GM20431 (cell line): ENCODE measurements at regions not wholly inside any gene's neighbourhood (a gene's known extent, or its start where the extent isn't known, plus 50 kb on each side); places are given as distances from the start of the nearest gene placed in this dataset.

Source experiments
- in situ Hi-C: fragments of 300-500 bp; cut with MseI, MboI; formaldehyde crosslinking; loops from one replicate; pipeline ENCODE4 v1.15.0; 2020; ENCODE audit warnings: low sequenced_read_pairs; ENCODE audit not compliant: unreplicated experiment

DNA sequence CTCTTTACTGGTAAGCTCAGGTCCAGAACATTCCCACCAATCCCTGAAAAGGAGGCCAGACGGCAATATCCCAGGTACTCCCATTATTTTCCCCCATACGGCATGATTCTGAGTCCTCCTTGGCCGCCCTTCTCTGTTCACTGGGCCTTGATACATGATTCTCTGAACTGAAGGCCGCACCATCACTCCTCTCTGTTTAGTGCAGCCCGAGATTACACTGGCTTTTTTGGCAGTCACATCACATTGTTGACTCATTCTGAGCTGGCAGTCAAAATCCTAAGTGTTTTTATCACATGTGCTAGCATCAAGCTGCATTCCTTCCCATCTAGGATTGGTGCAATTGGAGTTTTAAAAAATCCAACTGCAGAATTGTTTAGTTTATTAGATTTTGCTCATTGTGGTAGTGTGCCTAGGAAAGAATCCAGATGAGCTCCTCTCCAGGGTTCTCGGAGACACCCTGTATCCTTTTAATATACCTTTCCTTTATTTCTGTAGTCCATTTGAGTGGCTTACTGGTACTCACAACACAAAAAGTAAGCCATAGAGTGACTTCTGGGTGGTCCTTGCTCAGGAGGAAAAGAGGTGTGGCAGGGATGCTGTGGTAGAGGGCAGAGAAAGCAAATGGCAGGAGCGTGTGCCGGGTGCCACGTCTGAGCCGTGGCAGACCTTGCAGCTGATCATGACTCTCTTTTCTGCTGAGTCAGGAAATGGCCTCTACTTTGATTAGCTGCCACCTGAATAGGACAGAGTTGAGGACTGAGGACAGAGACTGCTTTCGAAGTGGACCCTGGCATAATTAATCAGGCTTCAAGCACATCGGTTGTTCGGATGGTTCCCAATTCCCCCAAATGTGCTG is 121.1 kb upstream of the IL12B start:
- in situ Hi-C loops = no loop called here

GRCh38 chr5:159452480-159453167 is 122.3 kb upstream of the IL12B start:
- in situ Hi-C loops = no loop called here

GRCh38 chr5:159453209-159453608 is 122.9 kb upstream of the IL12B start:
- in situ Hi-C loops = no loop called here

DNA sequence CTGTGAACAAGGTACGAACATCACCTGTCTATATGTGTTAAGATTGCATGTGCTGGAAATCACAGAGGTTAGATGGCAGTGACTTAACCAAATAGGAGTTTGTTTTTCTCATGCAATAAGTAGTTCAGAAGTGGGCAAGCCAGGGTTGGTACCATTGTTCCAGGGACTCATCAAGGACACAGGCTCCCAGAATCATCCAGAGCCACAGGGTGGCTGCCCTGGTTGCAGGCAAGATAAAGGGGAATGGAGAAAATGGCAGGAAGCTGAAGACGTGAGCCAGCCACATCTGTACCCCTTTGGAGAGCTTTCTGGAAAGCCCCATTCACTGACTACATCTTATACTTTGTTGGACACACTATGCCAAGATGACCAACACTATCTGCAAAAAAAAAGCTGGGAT is 126.0 kb upstream of the IL12B start:
- in situ Hi-C loops = no loop called here

- in situ Hi-C loops = no loop called here
Measured at GRCh38 chr5:159456722-159457465, 126.6 kb upstream of the IL12B start.

GRCh38 chr5:159458217-159458711 is 128.0 kb upstream of the IL12B start:
- in situ Hi-C loops = no loop called here

DNA sequence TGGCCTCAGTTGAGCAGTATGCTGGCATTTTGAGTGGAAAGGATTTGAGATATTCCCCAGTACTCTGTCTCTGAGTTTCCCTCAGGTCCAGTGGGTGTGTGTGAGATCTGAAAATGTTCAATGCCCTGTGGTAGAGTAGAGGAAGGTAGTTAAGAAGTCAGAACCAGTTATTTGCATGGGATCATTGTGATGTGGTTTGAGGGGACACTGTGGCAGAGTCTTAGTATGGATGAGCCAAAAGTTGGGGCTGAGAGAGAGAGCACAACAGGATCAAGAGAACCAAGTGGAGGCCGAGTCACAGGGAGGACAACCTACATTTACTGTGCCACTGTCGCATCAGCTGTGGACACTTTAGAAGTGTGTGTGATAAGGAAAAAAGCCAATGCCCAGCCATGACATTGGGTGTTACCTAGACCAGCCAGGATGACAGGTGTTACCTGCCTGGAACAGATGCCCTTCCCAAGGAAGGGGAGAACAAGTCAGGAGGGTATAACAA is 128.9 kb upstream of the IL12B start:
- in situ Hi-C loops = no loop called here

DNA sequence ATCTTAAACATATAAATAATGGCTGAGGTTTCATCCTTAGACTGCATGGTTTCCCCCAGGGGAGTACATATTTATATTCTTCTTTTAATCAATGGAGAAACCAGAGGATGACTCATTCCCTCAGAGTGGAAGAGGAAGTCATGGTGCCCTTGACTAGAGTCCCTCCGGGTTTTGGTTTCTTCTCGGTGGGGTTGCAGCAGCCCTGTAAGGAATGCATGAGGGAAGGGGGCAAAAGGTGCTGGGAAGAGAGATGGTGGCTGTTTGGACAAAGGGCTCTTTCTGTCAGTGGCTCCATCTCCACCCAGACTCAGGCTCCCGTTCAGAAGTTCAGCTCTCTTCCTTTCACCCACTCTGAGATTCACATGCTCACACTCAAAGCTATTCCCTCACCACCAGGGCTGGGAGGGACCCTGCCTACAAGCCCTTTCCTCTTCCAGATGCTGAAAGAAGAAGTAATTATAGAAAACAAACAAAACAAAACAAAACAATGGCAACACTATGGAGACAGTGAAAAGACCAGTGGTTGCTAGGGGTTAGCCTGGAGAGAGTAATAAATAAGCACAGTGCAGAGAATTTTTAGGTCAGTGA is 129.8 kb upstream of the IL12B start:
- in situ Hi-C loops = no loop called here

GRCh38 chr5:159463590-159464321 is 133.5 kb upstream of the IL12B start:
- in situ Hi-C loops = no loop called here

- in situ Hi-C loops = no loop called here
Measured at GRCh38 chr5:159465604-159466003, 135.3 kb upstream of the IL12B start.

DNA sequence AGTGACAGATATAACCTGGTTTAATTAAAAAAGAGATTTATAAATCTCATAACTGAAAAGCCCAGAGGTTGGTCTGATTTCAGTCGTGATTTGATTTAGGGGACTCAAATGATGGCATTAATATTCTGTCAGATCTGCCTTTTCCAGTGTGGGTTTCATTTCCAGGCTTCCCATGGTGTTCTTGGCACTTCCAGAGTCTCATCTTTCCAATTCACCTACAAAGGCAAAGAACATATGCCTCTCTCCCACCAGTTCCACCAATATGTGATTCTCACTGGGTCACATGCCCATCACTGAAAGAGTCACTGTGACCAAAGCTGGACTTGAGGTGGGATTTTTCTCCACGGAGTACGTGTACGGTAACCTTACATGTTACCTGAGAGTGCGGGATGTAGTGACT is 137.4 kb upstream of the IL12B start:
- in situ Hi-C loops = no loop called here

DNA sequence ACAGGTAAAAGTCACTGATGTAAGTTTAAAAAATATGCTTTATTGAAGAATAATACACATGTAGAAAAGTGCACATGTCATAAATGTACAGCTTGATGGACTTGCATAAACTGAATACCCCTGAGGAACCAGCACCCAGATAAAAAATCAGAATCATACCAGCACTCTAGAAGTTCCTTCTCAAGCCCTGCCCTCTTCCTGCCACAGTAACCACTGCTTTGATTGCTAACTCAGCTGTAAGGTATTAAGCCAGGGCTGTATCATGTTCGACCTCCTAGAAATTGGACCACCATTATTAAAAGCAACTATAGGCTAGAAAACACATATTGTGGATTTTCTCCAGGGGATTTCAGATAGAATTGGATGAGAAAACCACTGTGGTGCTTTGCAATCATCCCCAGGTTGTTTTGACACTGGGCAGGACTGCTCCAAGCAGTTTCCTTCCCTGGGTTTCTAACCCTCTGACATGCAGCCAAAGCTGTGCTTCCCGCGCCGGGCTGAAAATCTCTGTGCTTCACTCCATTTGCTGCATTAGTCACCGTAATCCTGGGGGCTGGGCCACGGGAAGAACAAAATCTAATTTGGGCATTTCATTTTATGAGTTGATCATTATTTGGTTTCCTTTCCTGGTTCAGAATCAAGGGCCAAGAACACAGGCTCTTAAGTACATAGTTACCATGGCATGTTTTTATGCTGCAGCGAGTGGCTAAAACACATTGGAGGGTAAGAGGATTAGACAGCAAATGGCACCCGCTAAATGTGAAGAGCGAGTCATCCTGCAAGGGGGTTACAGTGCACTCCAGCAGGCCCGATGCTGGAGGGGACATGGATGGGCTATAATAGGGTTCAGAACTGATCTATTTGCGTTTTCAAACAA is 139.4 kb upstream of the IL12B start:
- in situ Hi-C loops = no loop called here

DNA sequence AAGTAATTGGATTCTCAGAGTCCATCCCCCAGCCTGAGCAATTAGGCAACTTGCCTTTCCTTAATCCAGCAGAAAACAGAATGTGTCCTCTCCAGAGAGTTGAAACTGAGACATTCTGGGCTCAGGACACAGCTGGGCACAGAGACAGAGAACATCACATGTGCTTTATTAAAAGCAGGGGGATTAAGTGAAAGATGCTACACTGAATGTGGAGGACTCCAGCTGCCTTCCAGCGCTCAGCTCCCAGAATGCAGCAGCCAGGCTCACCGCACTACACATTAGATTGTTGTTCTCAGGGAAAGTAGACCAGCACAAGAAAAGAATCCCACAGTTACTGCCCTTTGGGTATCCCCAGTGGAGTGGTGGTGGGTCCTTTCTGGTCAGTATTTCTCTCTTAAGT is 141.6 kb upstream of the IL12B start:
- in situ Hi-C loops = no loop called here

GRCh38 chr5:159475026-159475425 is 144.7 kb upstream of the IL12B start:
- in situ Hi-C loops = no loop called here

- in situ Hi-C loops = no loop called here
Measured at GRCh38 chr5:159478950-159479349, 148.7 kb upstream of the IL12B start.

- in situ Hi-C loops = no loop called here
Measured at GRCh38 chr5:159480849-159481248, 150.6 kb upstream of the IL12B start.

GRCh38 chr5:159481751-159482150 is 151.5 kb upstream of the IL12B start:
- in situ Hi-C loops = no loop called here

GRCh38 chr5:159486836-159487235 is 156.5 kb upstream of the IL12B start:
- in situ Hi-C loops = no loop called here

DNA sequence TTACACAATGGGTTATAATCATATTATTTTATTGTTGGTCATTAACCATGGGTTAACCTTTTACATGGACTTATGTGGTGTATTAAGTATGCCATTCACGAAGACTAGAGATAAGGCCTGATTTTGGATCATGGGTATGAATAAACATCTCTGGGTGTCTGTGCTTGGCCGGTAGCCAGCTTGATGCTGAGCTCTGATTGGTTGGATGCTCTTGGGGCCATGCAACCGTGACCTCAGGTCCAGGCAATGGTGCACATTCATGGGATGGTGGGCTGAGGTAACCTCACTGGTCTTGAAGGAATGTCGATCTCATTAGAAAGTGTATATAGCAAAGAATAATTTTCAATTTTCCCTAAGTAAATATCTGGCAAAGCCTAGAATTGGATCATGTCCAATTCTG is 158.2 kb upstream of the IL12B start:
- in situ Hi-C loops = no loop called here
